ENCODE measurements at regions not wholly inside any gene's neighbourhood (a gene's known extent, or its start where the extent isn't known, plus 50 kb on each side); places are given as distances from the start of the nearest gene placed in this dataset.

DNA sequence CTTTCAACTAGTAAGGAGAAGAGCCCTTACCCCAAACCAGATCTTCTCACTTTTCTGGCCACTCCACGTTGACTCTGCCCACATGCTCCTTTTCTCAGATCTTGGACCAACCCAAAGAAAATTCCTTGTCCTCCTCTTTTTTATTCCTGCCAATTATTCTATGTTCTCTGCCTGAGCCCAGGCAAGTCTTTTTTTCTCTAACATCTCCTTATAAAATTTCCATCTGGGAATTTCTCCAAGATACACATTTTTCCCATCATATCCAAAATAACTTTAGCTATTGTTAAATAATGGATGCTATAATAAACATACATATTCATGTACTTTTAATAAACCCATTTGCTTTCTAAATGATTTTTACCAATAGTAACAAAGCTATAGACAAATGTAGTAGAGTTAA, 726.0 kb upstream of the ZNF385D start:
- no peaks in the 10 kb centered on the region for H3K36me3 ChIP-seq (ENCODE audit: control insufficient read depth in 2 of 4, insufficient read depth in 4 of 4, low read length in 3 of 4)
- H4K20me1 ChIP-seq (replicated peaks in 1 of 2; ENCODE audit: control insufficient read depth in 1 of 2, insufficient read depth in 2 of 2, low read length in 2 of 2): no peaks in the 10 kb centered on the region
- H3K18ac ChIP-seq (ENCODE audit: extremely low read depth, low read length): no peak overlapping the region
- no peak overlapping the region for H2AK5ac ChIP-seq (ENCODE audit: low read depth, low read length)
- no peak overlapping the region for H3K4me3 ChIP-seq (ENCODE audit: extremely low read depth in 1 of 4, insufficient read depth in 2 of 4, low read depth in 3 of 4, low read length in 4 of 4)
- no peak overlapping the region for H3K23ac ChIP-seq (ENCODE audit: insufficient read length)
- no peaks in the 10 kb centered on the region for H3K79me1 ChIP-seq (ENCODE audit: low read depth, low read length)
- H3K4ac ChIP-seq (replicated peaks; ENCODE audit: insufficient read length, low read depth, low read length): no peak overlapping the region
- ChIA-PET POLR2A (ENCODE audit: partially characterized antibody) (no interaction called here), CTCF (ENCODE audit: partially characterized antibody) (interaction anchor here (0.9 to 1.2 kb wide), 2 partner anchors 19 to 482 kb away, joined by 3 read pairs; no protein-coding TSS in a partner anchor)
- H3K23me2 ChIP-seq (ENCODE audit: low read depth, low read length): peaks cover 2% of the 10 kb centered on the region; the same call in 1 of the 2 replicates
- H4K5ac ChIP-seq (ENCODE audit: insufficient read length, low read depth, low read length): no peak overlapping the region
- H3K27ac ChIP-seq (ENCODE audit: low read depth, low read length): no peak overlapping the region
- no peaks in the 10 kb centered on the region for H3K79me2 ChIP-seq (ENCODE audit: control insufficient read depth in 1 of 2, insufficient read depth in 2 of 2, low read length in 2 of 2)
- no peak overlapping the region for H3K56ac ChIP-seq (replicated peaks; ENCODE audit: insufficient read length, low read depth, low read length)
- H3K9me3 ChIP-seq (ENCODE audit: insufficient read depth in 2 of 2, low read depth in 1 of 2, low read length in 1 of 2): no peaks in the 10 kb centered on the region
- H3K4me2 ChIP-seq (ENCODE audit: insufficient read depth in 1 of 2, low read depth in 2 of 2, low read length in 2 of 2): no peak overlapping the region
- no peak overlapping the region for H4K8ac ChIP-seq (ENCODE audit: extremely low read depth, insufficient read depth, low read length)
- WGBS, 2 experiments (ENCODE audit: extremely low coverage in 1 of 2, insufficient coverage in 1 of 2, insufficient read length in 1 of 2, insufficient replicate concordance in 2 of 2, low coverage in 1 of 2, low lambda C conversion rate in 2 of 2, missing lambda C conversion rate in 1 of 2): 92% methylated on average over 1 of the region's 1 CpG; no CpG with 5 or more reads in 1 of the 2 experiments
- H2BK15ac ChIP-seq (ENCODE audit: low read length): no peak overlapping the region
- H3K14ac ChIP-seq (ENCODE audit: insufficient read length): no peak overlapping the region
- H2BK20ac ChIP-seq (ENCODE audit: low read length): no peak overlapping the region
- no peaks in the 10 kb centered on the region for H3K27me3 ChIP-seq (replicated peaks in 1 of 4; ENCODE audit: control insufficient read depth in 3 of 4, extremely low read depth in 1 of 4, insufficient read depth in 3 of 4, low read length in 3 of 4)
- no peak for FAIRE-seq
- H2AFZ ChIP-seq (ENCODE audit: low read length): no peak overlapping the region
- no peak overlapping the region for H4K91ac ChIP-seq (replicated peaks; ENCODE audit: insufficient read length, low read length)
- TF ChIP-seq NANOG (IDR thresholded peaks at IDR 0.05; ENCODE audit: insufficient read depth, low read depth, low read length, poor library complexity, severe bottlenecking): no peak
- TF ChIP-seq ZNF274 (IDR thresholded peaks at IDR 0.05; ENCODE audit: borderline replicate concordance, extremely low read depth, low read length): no peak
- TF ChIP-seq, protein P1, sequence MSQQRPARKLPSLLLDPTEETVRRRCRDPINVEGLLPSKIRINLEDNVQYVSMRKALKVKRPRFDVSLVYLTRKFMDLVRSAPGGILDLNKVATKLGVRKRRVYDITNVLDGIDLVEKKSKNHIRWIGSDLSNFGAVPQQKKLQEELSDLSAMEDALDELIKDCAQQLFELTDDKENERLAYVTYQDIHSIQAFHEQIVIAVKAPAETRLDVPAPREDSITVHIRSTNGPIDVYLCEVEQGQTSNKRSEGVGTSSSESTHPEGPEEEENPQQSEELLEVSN (IDR thresholded peaks at IDR 0.05): no peak
- no peak for TF ChIP-seq BRCA1 (IDR thresholded peaks at IDR 0.05; ENCODE audit: low read depth, low read length)
- TF ChIP-seq JUND (IDR thresholded peaks at IDR 0.05; ENCODE audit: low read length): no peak
- TF ChIP-seq BACH1 (IDR thresholded peaks at IDR 0.05; ENCODE audit: low read length): no peak
- no peak for TF ChIP-seq TBP (IDR thresholded peaks at IDR 0.05; ENCODE audit: low read depth, low read length)
- no peak for TF ChIP-seq SP2 (IDR thresholded peaks at IDR 0.05; ENCODE audit: low read length)
- no peak for TF ChIP-seq EZH2 (IDR thresholded peaks at IDR 0.05; ENCODE audit: low read depth, low read length, severe bottlenecking)
- no peak for TF ChIP-seq ASH2L (IDR thresholded peaks at IDR 0.05; ENCODE audit: low read length)
- no peak for TF ChIP-seq TAF1 (IDR thresholded peaks at IDR 0.05; ENCODE audit: low read depth, low read length)
- TF ChIP-seq GABPA (IDR thresholded peaks at IDR 0.05; ENCODE audit: borderline replicate concordance, insufficient read depth, low read length): no peak
- no peak for TF ChIP-seq SAP30 (IDR thresholded peaks at IDR 0.05; ENCODE audit: insufficient read depth, insufficient replicate concordance, low read length)
- no peak for TF ChIP-seq RAD21 (IDR thresholded peaks at IDR 0.05 in 1 of 2, conservative IDR thresholded peaks at IDR 0.05 in 1 of 2; ENCODE audit: low read depth in 2 of 2, low read length in 2 of 2)
- TF ChIP-seq SP4 (IDR thresholded peaks at IDR 0.05; ENCODE audit: low read length): no peak
- no peak for DNase-seq (ENCODE audit: low read depth in 1 of 2, low spot score in 2 of 2)
- no peak overlapping the region for H3K9ac ChIP-seq (replicated peaks in 1 of 4; ENCODE audit: extremely low read depth in 1 of 4, low read depth in 3 of 4, low read length in 3 of 4)
- no peak overlapping the region for H2BK12ac ChIP-seq (ENCODE audit: low read depth, low read length)
- H2BK120ac ChIP-seq (replicated peaks; ENCODE audit: low read depth, low read length): no peak overlapping the region
- no peak overlapping the region for H2BK5ac ChIP-seq (ENCODE audit: low read depth, low read length)
- H3K4me1 ChIP-seq (replicated peaks in 1 of 4; ENCODE audit: control insufficient read depth in 3 of 4, insufficient read depth in 4 of 4, low read length in 3 of 4): no peaks in the 10 kb centered on the region

Measured in H1 (cell line).